HCT116 (cell line): ENCODE measurements at regions not wholly inside any gene's neighbourhood (a gene's known extent, or its start where the extent isn't known, plus 50 kb on each side); places are given as distances from the start of the nearest gene placed in this dataset.

Source experiments
- CBX3 ChIP-seq: IDR thresholded peaks from 2 replicates; pipeline ENCODE4 v1.6.1; 2012; ENCODE audit warnings: low read depth
- CEBPB ChIP-seq: IDR thresholded peaks from 2 replicates; pipeline ENCODE4 v1.6.1; 2012; ENCODE audit warnings: low read depth
- ELF1 ChIP-seq: IDR thresholded peaks from 2 replicates; pipeline ENCODE4 v1.6.1; 2012; ENCODE audit warnings: low read depth, borderline replicate concordance
- EZH2phosphoT487 ChIP-seq: fragments of 200-600 bp; IDR thresholded peaks from 2 replicates; pipeline ENCODE4 v1.6.1; 2018; ENCODE audit warnings: antibody characterized with exemption, borderline replicate concordance
- JUND ChIP-seq: IDR thresholded peaks from 2 replicates; pipeline ENCODE4 v1.6.1; 2012
- POLR2A ChIP-seq: IDR thresholded peaks from 2 replicates; pipeline ENCODE4 v1.7.0; 2011; ENCODE audit warnings: borderline replicate concordance; ENCODE audit not compliant: insufficient read depth, insufficient read length; ENCODE audit errors: extremely low read depth
- POLR2AphosphoS5 ChIP-seq: IDR thresholded peaks from 2 replicates; pipeline ENCODE4 v1.6.1; 2011; ENCODE audit warnings: mild to moderate bottlenecking, low read depth, low read length, moderate library complexity
- RAD21 ChIP-seq: IDR thresholded peaks from 2 replicates; pipeline ENCODE4 v1.6.1; 2012; ENCODE audit warnings: low read depth, mild to moderate bottlenecking
- SIN3A ChIP-seq: IDR thresholded peaks from 2 replicates; pipeline ENCODE4 v1.6.1; 2012; ENCODE audit warnings: low read depth
- SP1 ChIP-seq: IDR thresholded peaks from 2 replicates; pipeline ENCODE4 v1.6.1; 2012; ENCODE audit warnings: low read depth
- ZNF274 ChIP-seq: fragments of 200-500 bp; sonication (Bioruptor generic); IDR thresholded peaks from 2 replicates; pipeline ENCODE4 v1.6.1; 2014; ENCODE audit warnings: mild to moderate bottlenecking, low read depth, low read length, inconsistent platforms
- TF ChIP-seq, protein P1 (sequence below), 3 experiments: fragments of 200-600 bp in 1 of 3; sonication (generic) in 1 of 3; IDR thresholded peaks in 2 of 3; conservative IDR thresholded peaks in 1 of 3; 2 replicates each; pipeline ENCODE4 v1.5.1; 2012 to 2017; ENCODE audit warnings: low read depth in 2 of 3, low read length in 2 of 3, antibody characterized with exemption in 1 of 3, borderline replicate concordance in 1 of 3, control low read depth in 1 of 3, mild to moderate bottlenecking in 1 of 3, mixed read lengths in 1 of 3, mixed run types in 1 of 3, moderate library complexity in 1 of 3; ENCODE audit not compliant: insufficient read depth in 1 of 3
- TF ChIP-seq, protein P2 (sequence below): IDR thresholded peaks from 2 replicates; pipeline ENCODE4 v1.6.1; 2012
- TF ChIP-seq, protein P3 (sequence below): IDR thresholded peaks from 2 replicates; pipeline ENCODE4 v1.6.1; 2012; ENCODE audit warnings: low read depth

DNA sequence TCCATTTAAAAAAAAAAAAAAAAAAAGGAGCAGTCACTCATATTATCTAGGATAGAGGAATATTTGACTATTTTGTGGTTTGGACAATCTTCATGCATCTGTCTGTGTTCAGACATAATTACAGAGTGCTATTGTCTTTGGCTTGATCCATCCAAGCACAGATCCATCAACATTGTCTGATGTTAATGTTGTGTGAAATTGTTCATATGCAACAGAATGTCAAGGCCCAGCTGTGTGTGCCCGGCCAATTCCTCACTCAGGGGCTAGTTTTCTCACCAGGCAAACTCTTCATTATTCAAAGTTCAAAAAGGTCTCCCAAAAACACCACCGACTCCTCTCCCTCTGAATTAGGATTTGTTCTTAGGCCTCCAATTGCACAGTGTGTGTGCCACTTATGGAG is 324.9 kb upstream of the TMTC1 start:
- TF ChIP-seq, protein P1, sequence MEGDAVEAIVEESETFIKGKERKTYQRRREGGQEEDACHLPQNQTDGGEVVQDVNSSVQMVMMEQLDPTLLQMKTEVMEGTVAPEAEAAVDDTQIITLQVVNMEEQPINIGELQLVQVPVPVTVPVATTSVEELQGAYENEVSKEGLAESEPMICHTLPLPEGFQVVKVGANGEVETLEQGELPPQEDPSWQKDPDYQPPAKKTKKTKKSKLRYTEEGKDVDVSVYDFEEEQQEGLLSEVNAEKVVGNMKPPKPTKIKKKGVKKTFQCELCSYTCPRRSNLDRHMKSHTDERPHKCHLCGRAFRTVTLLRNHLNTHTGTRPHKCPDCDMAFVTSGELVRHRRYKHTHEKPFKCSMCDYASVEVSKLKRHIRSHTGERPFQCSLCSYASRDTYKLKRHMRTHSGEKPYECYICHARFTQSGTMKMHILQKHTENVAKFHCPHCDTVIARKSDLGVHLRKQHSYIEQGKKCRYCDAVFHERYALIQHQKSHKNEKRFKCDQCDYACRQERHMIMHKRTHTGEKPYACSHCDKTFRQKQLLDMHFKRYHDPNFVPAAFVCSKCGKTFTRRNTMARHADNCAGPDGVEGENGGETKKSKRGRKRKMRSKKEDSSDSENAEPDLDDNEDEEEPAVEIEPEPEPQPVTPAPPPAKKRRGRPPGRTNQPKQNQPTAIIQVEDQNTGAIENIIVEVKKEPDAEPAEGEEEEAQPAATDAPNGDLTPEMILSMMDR (IDR thresholded peaks at IDR 0.05 in 2 of 3, conservative IDR thresholded peaks at IDR 0.05 in 1 of 3; ENCODE audit: borderline replicate concordance in 1 of 3, insufficient read depth in 1 of 3, low read depth in 2 of 3, low read length in 2 of 3) = no peak
- TF ChIP-seq ZNF274 = no peak
- no peak for TF ChIP-seq POLR2AphosphoS5
- TF ChIP-seq POLR2A = no peak
- TF ChIP-seq, protein P2, sequence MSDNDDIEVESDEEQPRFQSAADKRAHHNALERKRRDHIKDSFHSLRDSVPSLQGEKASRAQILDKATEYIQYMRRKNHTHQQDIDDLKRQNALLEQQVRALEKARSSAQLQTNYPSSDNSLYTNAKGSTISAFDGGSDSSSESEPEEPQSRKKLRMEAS = no peak
- TF ChIP-seq CBX3 = no peak
- TF ChIP-seq, protein P3, sequence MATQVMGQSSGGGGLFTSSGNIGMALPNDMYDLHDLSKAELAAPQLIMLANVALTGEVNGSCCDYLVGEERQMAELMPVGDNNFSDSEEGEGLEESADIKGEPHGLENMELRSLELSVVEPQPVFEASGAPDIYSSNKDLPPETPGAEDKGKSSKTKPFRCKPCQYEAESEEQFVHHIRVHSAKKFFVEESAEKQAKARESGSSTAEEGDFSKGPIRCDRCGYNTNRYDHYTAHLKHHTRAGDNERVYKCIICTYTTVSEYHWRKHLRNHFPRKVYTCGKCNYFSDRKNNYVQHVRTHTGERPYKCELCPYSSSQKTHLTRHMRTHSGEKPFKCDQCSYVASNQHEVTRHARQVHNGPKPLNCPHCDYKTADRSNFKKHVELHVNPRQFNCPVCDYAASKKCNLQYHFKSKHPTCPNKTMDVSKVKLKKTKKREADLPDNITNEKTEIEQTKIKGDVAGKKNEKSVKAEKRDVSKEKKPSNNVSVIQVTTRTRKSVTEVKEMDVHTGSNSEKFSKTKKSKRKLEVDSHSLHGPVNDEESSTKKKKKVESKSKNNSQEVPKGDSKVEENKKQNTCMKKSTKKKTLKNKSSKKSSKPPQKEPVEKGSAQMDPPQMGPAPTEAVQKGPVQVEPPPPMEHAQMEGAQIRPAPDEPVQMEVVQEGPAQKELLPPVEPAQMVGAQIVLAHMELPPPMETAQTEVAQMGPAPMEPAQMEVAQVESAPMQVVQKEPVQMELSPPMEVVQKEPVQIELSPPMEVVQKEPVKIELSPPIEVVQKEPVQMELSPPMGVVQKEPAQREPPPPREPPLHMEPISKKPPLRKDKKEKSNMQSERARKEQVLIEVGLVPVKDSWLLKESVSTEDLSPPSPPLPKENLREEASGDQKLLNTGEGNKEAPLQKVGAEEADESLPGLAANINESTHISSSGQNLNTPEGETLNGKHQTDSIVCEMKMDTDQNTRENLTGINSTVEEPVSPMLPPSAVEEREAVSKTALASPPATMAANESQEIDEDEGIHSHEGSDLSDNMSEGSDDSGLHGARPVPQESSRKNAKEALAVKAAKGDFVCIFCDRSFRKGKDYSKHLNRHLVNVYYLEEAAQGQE = no peak
- TF ChIP-seq JUND = no peak
- TF ChIP-seq SIN3A = no peak
- no peak for TF ChIP-seq CEBPB
- no peak for TF ChIP-seq ELF1
- TF ChIP-seq RAD21 = no peak
- TF ChIP-seq EZH2phosphoT487 = no peak
- no peak for TF ChIP-seq SP1
